RWPE2 (cell line): ENCODE measurements at regions not wholly inside any gene's neighbourhood (a gene's known extent, or its start where the extent isn't known, plus 50 kb on each side); places are given as distances from the start of the nearest gene placed in this dataset.

ENCODE experiments used
- ATAC-seq: fragments of 200-7000 bp; cut with Tn5 transposase; 3 replicates; pipeline ENCODE4 v1.9.1; 2021; ENCODE audit warnings: low read depth
- DNase-seq: peaks from one replicate; pipeline ENCODE4 v3.0.0-alpha.2; 2020; ENCODE audit warnings: low spot score
- H3K27ac ChIP-seq: fragments of 450-650 bp; 2 replicates; pipeline ENCODE4 v1.5.1; 2017; ENCODE audit warnings: mild to moderate bottlenecking; ENCODE audit not compliant: poor library complexity, severe bottlenecking
- H3K27me3 ChIP-seq: fragments of 250-450 bp; sonication (Bioruptor Pico); 2 replicates; pipeline ENCODE4 v1.5.1; 2021; ENCODE audit warnings: mild to moderate bottlenecking, moderate library complexity; ENCODE audit not compliant: insufficient read depth, poor library complexity, severe bottlenecking
- H3K36me3 ChIP-seq: fragments of 250-450 bp; sonication (Bioruptor Pico); 2 replicates; pipeline ENCODE4 v1.5.1; 2020; ENCODE audit warnings: low read depth, mild to moderate bottlenecking, moderate library complexity
- H3K4me1 ChIP-seq: fragments of 250-450 bp; sonication (Bioruptor Pico); 2 replicates; pipeline ENCODE4 v1.5.1; 2021; ENCODE audit warnings: mild to moderate bottlenecking, moderate library complexity; ENCODE audit not compliant: insufficient read depth, poor library complexity, severe bottlenecking
- H3K4me3 ChIP-seq: fragments of 250-450 bp; sonication (Bioruptor Pico); 2 replicates; pipeline ENCODE4 v1.5.1; 2021; ENCODE audit warnings: mild to moderate bottlenecking, moderate library complexity; ENCODE audit not compliant: severe bottlenecking
- H3K9me3 ChIP-seq: fragments of 250-450 bp; sonication (Bioruptor Pico); 2 replicates; pipeline ENCODE4 v1.5.1; 2021; ENCODE audit warnings: mild to moderate bottlenecking, moderate library complexity; ENCODE audit not compliant: severe bottlenecking
- TF ChIP-seq, protein P1 (sequence below): fragments of 450-650 bp; IDR thresholded peaks from one replicate; pipeline ENCODE4 v1.5.1; 2017; ENCODE audit warnings: mild to moderate bottlenecking, moderate library complexity; ENCODE audit not compliant: poor library complexity, severe bottlenecking

GRCh38 chr13:50594276-50595051 lies 249.0 kb downstream of the DLEU7 start:
- Histone ChIP-seq H3K27me3 (no peaks in the 10 kb centered on the region), H3K9me3 (no peaks in the 10 kb centered on the region), H3K27ac (no peak overlapping the region), H3K4me1 (peaks cover 30% of the 10 kb centered on the region), H3K4me3 (no peak overlapping the region), H3K36me3 (no peaks in the 10 kb centered on the region)
- TF ChIP-seq, protein P1, sequence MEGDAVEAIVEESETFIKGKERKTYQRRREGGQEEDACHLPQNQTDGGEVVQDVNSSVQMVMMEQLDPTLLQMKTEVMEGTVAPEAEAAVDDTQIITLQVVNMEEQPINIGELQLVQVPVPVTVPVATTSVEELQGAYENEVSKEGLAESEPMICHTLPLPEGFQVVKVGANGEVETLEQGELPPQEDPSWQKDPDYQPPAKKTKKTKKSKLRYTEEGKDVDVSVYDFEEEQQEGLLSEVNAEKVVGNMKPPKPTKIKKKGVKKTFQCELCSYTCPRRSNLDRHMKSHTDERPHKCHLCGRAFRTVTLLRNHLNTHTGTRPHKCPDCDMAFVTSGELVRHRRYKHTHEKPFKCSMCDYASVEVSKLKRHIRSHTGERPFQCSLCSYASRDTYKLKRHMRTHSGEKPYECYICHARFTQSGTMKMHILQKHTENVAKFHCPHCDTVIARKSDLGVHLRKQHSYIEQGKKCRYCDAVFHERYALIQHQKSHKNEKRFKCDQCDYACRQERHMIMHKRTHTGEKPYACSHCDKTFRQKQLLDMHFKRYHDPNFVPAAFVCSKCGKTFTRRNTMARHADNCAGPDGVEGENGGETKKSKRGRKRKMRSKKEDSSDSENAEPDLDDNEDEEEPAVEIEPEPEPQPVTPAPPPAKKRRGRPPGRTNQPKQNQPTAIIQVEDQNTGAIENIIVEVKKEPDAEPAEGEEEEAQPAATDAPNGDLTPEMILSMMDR: no peak
- DNase-seq (no peak), ATAC-seq (no peak)

DNA sequence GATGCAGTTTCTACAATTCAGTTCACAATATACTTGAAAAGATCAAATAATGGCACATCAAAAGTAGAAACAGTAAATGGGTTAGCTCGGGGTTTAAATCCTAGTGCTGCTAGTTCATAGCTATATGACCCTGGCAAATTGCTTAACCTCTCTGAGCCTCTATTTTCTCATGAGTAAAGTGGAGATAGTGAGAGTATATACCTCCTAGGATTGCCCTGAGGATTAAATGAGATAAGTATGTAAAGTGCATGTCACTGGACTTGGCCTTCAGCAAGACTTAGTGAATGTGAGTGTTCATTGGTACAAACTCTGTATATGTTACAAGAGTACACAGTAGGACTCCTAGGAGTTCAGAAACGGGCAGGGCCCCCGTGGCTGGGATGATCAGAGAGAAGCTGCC lies 248.3 kb downstream of the DLEU7 start:
- DNase-seq (no peak), ATAC-seq (no peak)
- Histone ChIP-seq H3K4me3 (no peak overlapping the region), H3K27ac (no peak overlapping the region), H3K27me3 (no peaks in the 10 kb centered on the region), H3K36me3 (no peaks in the 10 kb centered on the region), H3K9me3 (no peaks in the 10 kb centered on the region), H3K4me1 (peaks cover 24% of the 10 kb centered on the region)
- TF ChIP-seq, protein P1: no peak

- ATAC-seq (no peak), DNase-seq (no peak)
- Histone ChIP-seq H3K4me1 (peaks cover 17% of the 10 kb centered on the region), H3K27me3 (no peaks in the 10 kb centered on the region), H3K9me3 (no peaks in the 10 kb centered on the region), H3K27ac (no peak overlapping the region), H3K36me3 (no peaks in the 10 kb centered on the region), H3K4me3 (no peak overlapping the region)
- TF ChIP-seq, protein P1: no peak
These were observed 247.3 kb downstream of the DLEU7 start for GRCh38 chr13:50596156-50596555.

DNA sequence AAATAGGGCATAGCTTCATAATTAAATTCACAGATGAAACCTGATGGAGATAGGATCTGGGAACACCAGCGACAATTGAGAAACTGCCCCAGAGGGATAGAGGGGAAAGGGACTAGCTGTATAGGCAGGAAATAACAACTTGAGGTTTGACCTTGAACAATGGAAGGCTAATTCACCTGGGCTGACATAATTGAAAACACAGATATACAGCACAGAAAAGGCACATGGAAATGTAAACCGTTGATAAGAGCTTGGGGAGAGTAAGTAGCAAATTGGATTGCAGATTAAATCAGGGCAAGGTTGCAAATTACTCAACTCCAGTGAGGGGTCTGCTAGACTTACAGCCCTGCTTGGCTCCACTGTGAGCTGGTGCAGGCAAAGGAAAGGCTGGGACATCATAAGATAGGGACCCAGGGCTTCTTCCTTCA lies 246.7 kb downstream of the DLEU7 start:
- H3K36me3 ChIP-seq: no peaks in the 10 kb centered on the region
- no peaks in the 10 kb centered on the region for H3K9me3 ChIP-seq
- H3K4me1 ChIP-seq: peaks cover 16% of the 10 kb centered on the region
- H3K27ac ChIP-seq: no peak overlapping the region
- DNase-seq (no peak), ATAC-seq (no peak)
- H3K4me3 ChIP-seq: no peak overlapping the region
- TF ChIP-seq, protein P1: no peak
- no peaks in the 10 kb centered on the region for H3K27me3 ChIP-seq

DNA sequence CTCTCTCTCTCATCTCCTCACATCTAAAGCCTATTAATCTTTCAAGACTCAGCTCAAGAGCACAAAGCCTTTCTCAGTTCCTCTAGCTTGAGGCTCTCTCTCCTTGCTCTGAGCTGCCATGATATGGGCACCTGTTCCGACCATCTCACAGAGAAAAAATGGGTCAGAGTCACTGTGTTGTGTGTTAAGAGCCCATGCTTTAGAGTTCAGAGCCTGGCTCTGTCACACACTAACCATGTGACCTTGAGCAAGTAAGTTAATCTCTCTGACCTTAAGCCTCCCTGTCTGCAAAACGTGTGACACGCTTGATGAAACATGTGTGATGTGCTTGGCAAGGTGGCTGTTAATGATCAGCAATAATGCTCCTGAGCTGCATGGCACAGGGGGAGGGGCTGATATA lies 245.2 kb downstream of the DLEU7 start:
- Histone ChIP-seq H3K9me3 (no peaks in the 10 kb centered on the region), H3K4me1 (peaks cover 2% of the 10 kb centered on the region), H3K27me3 (no peaks in the 10 kb centered on the region), H3K36me3 (no peaks in the 10 kb centered on the region), H3K27ac (no peak overlapping the region), H3K4me3 (no peak overlapping the region)
- ATAC-seq (no peak), DNase-seq (no peak)
- TF ChIP-seq, protein P1: no peak
